HEK293 (cell line): ENCODE measurements at regions not wholly inside any gene's neighbourhood (a gene's known extent, or its start where the extent isn't known, plus 50 kb on each side); places are given as distances from the start of the nearest gene placed in this dataset.

Experiments used
- OSR2 ChIP-seq: fragments of 450-650 bp; formaldehyde crosslinking; IDR thresholded peaks from 2 replicates; pipeline ENCODE4 v1.5.1; 2016; ENCODE audit warnings: missing biosample characterization, missing genetic modification characterization
- SCRT2 ChIP-seq: fragments of 450-650 bp; formaldehyde crosslinking; IDR thresholded peaks from 2 replicates; pipeline ENCODE4 v1.5.1; 2016; ENCODE audit warnings: missing biosample characterization, missing genetic modification characterization
- ZNF629 ChIP-seq: fragments of 450-650 bp; formaldehyde crosslinking; IDR thresholded peaks from 2 replicates; pipeline ENCODE4 v1.5.1; 2017; ENCODE audit warnings: missing biosample characterization, missing genetic modification characterization
- ZNF768 ChIP-seq: fragments of 450-650 bp; formaldehyde crosslinking; IDR thresholded peaks from 2 replicates; pipeline ENCODE4 v1.5.1; 2018; ENCODE audit warnings: missing biosample characterization, mild to moderate bottlenecking, missing genetic modification characterization
- TF ChIP-seq, protein P1 (sequence below): fragments of 450-650 bp; formaldehyde crosslinking; IDR thresholded peaks from 2 replicates; pipeline ENCODE4 v1.5.1; 2016; ENCODE audit warnings: missing biosample characterization, missing genetic modification characterization
- TF ChIP-seq, protein P2 (sequence below): fragments of 450-650 bp; formaldehyde crosslinking; IDR thresholded peaks from 2 replicates; pipeline ENCODE4 v1.5.1; 2016; ENCODE audit warnings: missing biosample characterization, missing genetic modification characterization
- TF ChIP-seq, protein P3 (sequence below): fragments of 450-650 bp; formaldehyde crosslinking; IDR thresholded peaks from 2 replicates; pipeline ENCODE4 v1.5.1; 2017; ENCODE audit warnings: missing biosample characterization, missing genetic modification characterization

DNA sequence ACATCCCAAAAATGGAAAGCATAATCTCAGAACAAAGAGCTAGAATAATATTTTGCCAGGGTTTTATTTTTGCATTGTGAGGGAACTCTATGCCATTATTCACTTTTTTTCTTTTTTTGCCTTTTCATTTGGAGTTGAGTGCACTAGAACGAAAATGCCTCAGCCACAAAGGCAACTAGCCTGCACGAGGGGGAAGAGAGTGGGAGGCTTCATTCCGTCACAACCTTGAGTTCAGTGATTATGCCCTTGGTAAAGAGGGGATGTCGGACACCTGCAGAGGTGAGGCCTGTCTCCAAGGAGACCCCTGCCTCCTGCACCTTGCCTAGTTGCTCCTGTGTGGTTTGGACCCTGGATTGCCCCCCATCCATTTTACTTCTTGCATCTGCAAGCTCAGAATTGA, 232.7 kb downstream of the TEX36 start:
- TF ChIP-seq, protein P1, sequence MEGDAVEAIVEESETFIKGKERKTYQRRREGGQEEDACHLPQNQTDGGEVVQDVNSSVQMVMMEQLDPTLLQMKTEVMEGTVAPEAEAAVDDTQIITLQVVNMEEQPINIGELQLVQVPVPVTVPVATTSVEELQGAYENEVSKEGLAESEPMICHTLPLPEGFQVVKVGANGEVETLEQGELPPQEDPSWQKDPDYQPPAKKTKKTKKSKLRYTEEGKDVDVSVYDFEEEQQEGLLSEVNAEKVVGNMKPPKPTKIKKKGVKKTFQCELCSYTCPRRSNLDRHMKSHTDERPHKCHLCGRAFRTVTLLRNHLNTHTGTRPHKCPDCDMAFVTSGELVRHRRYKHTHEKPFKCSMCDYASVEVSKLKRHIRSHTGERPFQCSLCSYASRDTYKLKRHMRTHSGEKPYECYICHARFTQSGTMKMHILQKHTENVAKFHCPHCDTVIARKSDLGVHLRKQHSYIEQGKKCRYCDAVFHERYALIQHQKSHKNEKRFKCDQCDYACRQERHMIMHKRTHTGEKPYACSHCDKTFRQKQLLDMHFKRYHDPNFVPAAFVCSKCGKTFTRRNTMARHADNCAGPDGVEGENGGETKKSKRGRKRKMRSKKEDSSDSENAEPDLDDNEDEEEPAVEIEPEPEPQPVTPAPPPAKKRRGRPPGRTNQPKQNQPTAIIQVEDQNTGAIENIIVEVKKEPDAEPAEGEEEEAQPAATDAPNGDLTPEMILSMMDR = no peak
- TF ChIP-seq SCRT2 (tag by site-specific recombination) (no peak), OSR2 (no peak), ZNF768 (tag by site-specific recombination) (no peak), ZNF629 (tag by site-specific recombination) (no peak)
- TF ChIP-seq, protein P2, sequence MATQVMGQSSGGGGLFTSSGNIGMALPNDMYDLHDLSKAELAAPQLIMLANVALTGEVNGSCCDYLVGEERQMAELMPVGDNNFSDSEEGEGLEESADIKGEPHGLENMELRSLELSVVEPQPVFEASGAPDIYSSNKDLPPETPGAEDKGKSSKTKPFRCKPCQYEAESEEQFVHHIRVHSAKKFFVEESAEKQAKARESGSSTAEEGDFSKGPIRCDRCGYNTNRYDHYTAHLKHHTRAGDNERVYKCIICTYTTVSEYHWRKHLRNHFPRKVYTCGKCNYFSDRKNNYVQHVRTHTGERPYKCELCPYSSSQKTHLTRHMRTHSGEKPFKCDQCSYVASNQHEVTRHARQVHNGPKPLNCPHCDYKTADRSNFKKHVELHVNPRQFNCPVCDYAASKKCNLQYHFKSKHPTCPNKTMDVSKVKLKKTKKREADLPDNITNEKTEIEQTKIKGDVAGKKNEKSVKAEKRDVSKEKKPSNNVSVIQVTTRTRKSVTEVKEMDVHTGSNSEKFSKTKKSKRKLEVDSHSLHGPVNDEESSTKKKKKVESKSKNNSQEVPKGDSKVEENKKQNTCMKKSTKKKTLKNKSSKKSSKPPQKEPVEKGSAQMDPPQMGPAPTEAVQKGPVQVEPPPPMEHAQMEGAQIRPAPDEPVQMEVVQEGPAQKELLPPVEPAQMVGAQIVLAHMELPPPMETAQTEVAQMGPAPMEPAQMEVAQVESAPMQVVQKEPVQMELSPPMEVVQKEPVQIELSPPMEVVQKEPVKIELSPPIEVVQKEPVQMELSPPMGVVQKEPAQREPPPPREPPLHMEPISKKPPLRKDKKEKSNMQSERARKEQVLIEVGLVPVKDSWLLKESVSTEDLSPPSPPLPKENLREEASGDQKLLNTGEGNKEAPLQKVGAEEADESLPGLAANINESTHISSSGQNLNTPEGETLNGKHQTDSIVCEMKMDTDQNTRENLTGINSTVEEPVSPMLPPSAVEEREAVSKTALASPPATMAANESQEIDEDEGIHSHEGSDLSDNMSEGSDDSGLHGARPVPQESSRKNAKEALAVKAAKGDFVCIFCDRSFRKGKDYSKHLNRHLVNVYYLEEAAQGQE (tag by site-specific recombination) = no peak
- TF ChIP-seq, protein P3, sequence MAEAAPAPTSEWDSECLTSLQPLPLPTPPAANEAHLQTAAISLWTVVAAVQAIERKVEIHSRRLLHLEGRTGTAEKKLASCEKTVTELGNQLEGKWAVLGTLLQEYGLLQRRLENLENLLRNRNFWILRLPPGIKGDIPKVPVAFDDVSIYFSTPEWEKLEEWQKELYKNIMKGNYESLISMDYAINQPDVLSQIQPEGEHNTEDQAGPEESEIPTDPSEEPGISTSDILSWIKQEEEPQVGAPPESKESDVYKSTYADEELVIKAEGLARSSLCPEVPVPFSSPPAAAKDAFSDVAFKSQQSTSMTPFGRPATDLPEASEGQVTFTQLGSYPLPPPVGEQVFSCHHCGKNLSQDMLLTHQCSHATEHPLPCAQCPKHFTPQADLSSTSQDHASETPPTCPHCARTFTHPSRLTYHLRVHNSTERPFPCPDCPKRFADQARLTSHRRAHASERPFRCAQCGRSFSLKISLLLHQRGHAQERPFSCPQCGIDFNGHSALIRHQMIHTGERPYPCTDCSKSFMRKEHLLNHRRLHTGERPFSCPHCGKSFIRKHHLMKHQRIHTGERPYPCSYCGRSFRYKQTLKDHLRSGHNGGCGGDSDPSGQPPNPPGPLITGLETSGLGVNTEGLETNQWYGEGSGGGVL (tag by site-specific recombination) = no peak
